GM18498 (cell line): ENCODE measurements at regions not wholly inside any gene's neighbourhood (a gene's known extent, or its start where the extent isn't known, plus 50 kb on each side); places are given as distances from the start of the nearest gene placed in this dataset.

Experiments
- ATAC-seq: cut with Tn5 transposase; IDR thresholded peaks from one replicate; pipeline ENCODE4 v1.9.1; 2021; ENCODE audit warnings: mild to moderate bottlenecking, moderate library complexity; ENCODE audit not compliant: unreplicated experiment

GRCh38 chr7:20932785-20933527, 146.3 kb upstream of the SP8 start:
- ATAC-seq: no peak

DNA sequence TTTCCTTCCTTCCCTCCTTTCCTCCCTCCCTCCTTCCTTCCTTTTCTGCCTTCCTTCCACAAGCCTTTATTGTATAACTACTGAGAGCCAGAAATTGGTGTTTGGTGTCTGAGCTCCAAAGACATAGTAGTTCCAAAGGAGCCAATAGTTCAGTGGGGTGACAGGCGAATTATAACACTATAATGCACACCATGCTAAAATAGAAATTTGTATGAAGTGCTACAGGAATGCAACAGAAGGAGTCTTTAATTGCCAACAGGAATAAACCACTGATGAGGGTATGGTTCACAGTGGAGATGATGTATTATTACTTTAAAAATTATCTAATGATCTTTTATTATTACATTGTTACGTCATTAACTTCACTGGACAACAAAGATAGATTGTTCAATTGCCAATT, 158.8 kb upstream of the SP8 start:
- ATAC-seq: no peak

GRCh38 chr7:20952916-20953315, 166.2 kb upstream of the SP8 start:
- no peak for ATAC-seq

DNA sequence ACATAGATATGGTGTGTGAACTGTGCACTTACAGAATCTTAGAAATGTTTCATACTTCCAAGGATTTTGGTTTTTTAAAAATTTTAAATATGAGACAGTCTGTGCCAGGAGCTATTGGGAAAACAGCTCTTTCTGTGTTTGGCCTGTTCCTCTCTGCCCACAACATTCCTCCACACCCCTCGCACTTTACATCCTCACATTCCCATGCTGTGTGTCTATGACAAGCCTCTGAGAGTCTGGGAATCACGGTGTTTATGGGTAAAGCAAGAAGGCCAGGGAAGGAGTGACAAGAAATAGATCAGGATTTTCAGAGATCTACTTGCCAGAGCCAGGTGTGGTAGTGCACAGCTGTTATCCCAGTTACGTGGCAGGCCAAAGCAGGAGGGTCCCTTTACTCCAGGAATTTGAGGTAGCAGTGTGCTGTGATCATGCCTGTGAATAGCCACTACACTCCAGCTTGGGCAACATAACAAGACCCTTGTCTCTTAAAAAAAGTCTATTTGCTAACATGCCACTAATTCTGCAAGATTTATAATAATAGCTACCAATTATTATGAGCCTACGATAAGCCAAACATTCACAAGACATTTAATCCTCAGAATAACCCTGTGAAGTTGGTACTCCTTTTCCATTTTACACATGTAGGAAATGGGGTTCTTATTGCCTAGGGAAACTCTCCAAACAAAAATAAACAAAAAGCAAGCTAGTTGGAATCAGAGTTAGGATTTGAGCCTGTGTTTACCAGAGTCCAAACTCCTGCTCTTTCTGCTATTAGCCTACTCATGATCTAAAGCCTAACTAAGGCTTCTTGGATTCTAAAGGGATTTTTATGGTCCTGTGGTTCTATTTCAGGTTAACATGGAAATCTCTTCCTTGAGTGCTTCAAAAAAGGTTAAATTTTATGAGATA, 168.3 kb upstream of the SP8 start:
- no peak for ATAC-seq

DNA sequence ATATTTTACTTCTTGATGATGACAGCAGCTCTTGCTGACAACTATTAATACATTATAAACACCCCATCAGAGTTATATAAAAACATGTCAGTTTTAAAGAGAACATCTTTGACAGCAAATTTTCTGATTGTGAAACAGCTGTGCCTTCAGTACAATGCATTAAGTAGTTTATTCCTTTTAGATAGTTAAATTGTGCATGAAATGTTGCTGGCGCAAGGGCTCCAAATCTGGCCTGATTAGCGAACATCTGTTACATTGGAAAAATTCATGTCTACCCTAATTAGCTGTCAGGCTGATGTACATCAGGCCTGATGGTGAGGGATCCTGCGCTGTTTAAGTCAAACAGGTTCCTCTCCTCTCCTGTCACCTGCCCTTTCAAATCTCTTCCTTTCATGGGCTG, 171.9 kb upstream of the SP8 start:
- ATAC-seq: no peak

- no peak for ATAC-seq
Measured at GRCh38 chr7:20959281-20959680, 172.6 kb upstream of the SP8 start.

- no peak for ATAC-seq
Measured at GRCh38 chr7:20963556-20964280, 177.0 kb upstream of the SP8 start.

- no peak for ATAC-seq
Measured at GRCh38 chr7:20964281-20964918, 177.7 kb upstream of the SP8 start.

DNA sequence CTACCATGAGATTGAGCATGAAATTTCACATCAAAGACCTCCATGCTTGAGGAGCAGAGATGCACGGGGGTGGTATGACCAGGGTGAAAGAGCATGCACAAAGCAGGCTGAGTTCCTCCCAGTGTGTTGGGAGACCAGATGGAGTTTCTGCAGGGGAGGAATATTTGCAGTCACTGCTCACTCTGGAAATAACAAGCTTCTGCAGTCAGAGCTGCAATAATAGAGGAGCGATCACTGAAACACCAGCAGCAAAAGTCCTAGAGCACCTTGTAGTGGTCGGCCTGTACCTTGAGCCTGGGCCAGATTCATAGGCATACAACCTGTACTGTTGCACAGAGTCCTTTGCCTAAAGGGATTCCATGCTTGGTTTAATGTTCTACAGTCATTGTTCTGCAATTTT, 184.5 kb upstream of the SP8 start:
- ATAC-seq: no peak

GRCh38 chr7:20980232-20980631, 193.5 kb upstream of the SP8 start:
- no peak for ATAC-seq

GRCh38 chr7:20980668-20981264, 194.1 kb upstream of the SP8 start:
- ATAC-seq: no peak

- no peak for ATAC-seq
Measured at GRCh38 chr7:20988340-20988739, 201.7 kb upstream of the SP8 start.

- no peak for ATAC-seq
Measured at GRCh38 chr7:20991544-20991943, 204.9 kb upstream of the SP8 start.

GRCh38 chr7:20993693-20994092, 207.0 kb upstream of the SP8 start:
- ATAC-seq: no peak

DNA sequence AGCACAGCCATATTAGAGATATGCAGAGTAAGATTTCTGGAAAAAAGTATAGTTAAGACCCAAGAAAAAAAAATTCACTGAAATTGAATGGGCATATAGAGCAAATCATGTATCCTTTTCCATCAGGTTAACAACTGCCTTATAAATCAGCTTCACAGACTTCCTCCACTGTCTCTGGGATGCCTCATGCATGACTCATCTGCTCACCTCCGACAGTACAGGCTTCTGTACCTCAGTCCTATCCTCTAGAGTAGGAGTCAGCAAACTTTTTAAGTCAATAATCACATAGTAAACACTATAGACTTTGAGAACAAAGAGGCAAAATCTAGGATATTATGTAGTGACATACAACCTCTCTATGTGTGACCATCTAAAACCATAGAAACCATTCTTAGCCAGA, 211.6 kb upstream of the SP8 start:
- no peak for ATAC-seq

DNA sequence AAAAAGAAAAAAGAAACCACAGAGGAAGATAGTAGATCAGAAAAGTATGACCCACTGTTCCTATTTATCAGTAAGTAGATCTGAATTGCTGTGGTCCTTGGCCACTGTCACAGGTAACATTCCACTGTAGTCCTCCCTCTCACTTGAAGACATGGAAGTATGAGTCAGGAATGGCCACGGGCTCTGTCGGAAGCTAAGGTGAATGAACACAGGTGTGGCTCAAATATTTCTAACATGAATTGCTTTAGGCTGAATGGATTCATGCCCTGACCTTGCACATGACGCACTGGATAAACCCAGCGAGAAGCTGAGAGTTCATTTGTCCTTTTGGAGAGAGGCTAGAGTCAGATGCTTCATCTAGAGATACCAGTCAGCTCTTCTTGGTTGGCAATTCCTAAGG, 224.5 kb upstream of the SP8 start:
- no peak for ATAC-seq

GRCh38 chr7:21013765-21014539, 227.3 kb upstream of the SP8 start:
- no peak for ATAC-seq

DNA sequence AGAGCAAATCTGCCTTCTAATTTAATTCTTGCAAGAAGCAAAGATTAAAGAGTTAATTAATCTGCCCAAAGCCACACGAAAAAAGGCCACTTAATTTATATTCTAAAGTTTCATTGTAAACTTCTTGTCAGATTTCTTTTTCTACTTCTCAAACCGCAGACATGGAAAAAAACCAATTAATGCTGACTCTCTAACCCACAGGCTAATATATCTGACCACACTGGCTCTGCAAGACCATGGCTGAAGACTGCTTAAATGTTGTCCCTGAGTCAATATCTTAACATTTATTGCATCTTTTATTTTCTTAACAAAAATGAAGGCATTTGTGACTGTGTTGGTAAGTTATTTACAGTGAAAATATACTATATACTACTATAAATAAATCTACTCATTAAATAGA, 234.0 kb upstream of the SP8 start:
- no peak for ATAC-seq

- no peak for ATAC-seq
Measured at GRCh38 chr7:21023841-21024484, 237.3 kb upstream of the SP8 start.
